Lower lobe of right lung (tissue), 2 donors: ENCODE measurements at regions not wholly inside any gene's neighbourhood (a gene's known extent, or its start where the extent isn't known, plus 50 kb on each side); places are given as distances from the start of the nearest gene placed in this dataset.

Source experiments
- ATAC-seq, 2 donors: fragments of 200-7000 bp; cut with Tn5 transposase; one replicate each; pipeline ENCODE4 v1.9.1; 2020 to 2022; ENCODE audit warnings: mild to moderate bottlenecking in 2 of 2, moderate library complexity in 2 of 2
- DNase-seq: peaks from one replicate; pipeline ENCODE4 v3.0.0-alpha.2; 2020
- H3K27ac ChIP-seq: fragments of 200-600 bp; one replicate; pipeline ENCODE4 v1.8.0; 2022
- H3K27me3 ChIP-seq: fragments of 200-600 bp; one replicate; pipeline ENCODE4 v1.8.0; 2022; ENCODE audit warnings: low read depth
- H3K36me3 ChIP-seq: fragments of 200-600 bp; one replicate; pipeline ENCODE4 v1.8.0; 2022; ENCODE audit warnings: mild to moderate bottlenecking
- H3K4me1 ChIP-seq: fragments of 200-600 bp; one replicate; pipeline ENCODE4 v1.8.0; 2022
- H3K4me3 ChIP-seq: fragments of 200-600 bp; one replicate; pipeline ENCODE4 v1.8.0; 2022; ENCODE audit warnings: mild to moderate bottlenecking
- H3K9me3 ChIP-seq: fragments of 200-600 bp; one replicate; pipeline ENCODE4 v1.8.0; 2022
- intact Hi-C: fragments of 100-400 bp; cut with DNase I; formaldehyde crosslinking; loops from one replicate; pipeline ENCODE4 v1.11.0; 2022
- TF ChIP-seq, protein P1 (sequence below): fragments of 200-600 bp; IDR thresholded peaks from one replicate; pipeline ENCODE4 v1.8.0; 2022; ENCODE audit warnings: antibody characterized with exemption, mild to moderate bottlenecking
- donor health status: DM: no; HTN: yes; CAD: no; lungs with severe emphysema.

DNA sequence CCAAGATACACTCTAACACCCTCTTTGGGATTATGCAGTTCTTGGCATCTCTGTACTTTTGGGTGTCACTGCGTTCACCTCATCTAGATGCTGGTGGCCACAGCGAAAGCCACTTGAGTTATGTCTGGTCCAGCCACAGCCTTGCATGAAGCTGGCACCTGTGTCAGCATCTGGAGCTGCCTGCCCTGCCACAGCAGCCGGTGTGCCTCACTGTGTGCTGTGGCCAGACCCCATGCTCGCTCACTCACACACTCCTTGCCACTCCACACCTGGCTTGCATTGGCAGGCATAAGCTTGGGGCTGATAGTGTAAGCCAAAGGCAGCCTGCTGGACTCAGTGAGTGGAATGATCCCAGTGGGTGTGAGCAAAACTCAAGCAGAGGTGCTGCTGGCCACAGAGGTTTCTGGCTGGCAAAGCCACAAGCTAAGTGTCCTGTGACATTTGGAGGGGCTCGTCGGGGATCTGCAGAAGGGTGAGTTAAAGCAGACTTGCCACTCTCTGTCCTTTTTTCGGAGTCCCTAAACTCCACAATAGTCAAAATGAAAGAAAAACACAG lies 442.7 kb upstream of the CDH8 start:
- DNase-seq, result no peak
- H3K27me3 ChIP-seq, result no peaks in the 10 kb centered on the region

DNA sequence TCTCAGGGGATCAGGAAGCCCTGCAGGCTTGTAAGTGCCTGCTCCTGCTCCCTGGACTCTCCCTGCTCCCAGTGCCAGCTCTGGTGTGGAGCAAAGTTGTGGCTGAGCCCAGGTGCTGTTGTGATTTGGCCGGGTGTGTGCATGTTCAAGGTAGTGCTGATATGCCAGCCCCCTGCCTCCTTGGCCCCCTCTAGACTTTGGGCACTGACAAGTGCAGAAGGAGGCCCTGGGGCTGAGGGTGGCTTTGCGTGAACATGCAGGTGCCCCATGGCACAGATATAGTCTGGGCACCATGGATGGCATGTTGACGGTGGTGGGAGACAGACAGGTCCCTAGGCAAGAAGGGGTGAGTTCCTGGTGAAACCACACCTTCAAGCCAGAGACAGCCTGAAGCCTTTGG lies 441.6 kb upstream of the CDH8 start:
- no peaks in the 10 kb centered on the region for H3K27me3 ChIP-seq
- DNase-seq (no peak), ATAC-seq (no peak)
- no peak overlapping the region for H3K4me3 ChIP-seq
- intact Hi-C loops, result no loop called here
- peaks cover 3% of the 10 kb centered on the region for H3K9me3 ChIP-seq
- TF ChIP-seq, protein P1, sequence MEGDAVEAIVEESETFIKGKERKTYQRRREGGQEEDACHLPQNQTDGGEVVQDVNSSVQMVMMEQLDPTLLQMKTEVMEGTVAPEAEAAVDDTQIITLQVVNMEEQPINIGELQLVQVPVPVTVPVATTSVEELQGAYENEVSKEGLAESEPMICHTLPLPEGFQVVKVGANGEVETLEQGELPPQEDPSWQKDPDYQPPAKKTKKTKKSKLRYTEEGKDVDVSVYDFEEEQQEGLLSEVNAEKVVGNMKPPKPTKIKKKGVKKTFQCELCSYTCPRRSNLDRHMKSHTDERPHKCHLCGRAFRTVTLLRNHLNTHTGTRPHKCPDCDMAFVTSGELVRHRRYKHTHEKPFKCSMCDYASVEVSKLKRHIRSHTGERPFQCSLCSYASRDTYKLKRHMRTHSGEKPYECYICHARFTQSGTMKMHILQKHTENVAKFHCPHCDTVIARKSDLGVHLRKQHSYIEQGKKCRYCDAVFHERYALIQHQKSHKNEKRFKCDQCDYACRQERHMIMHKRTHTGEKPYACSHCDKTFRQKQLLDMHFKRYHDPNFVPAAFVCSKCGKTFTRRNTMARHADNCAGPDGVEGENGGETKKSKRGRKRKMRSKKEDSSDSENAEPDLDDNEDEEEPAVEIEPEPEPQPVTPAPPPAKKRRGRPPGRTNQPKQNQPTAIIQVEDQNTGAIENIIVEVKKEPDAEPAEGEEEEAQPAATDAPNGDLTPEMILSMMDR, result no peak
- no peak overlapping the region for H3K27ac ChIP-seq
- no peaks in the 10 kb centered on the region for H3K36me3 ChIP-seq
- no peaks in the 10 kb centered on the region for H3K4me1 ChIP-seq

More for the DNA sequence above, 442.7 kb upstream of the CDH8 start:
- no peaks in the 10 kb centered on the region for H3K4me1 ChIP-seq
- H3K36me3 ChIP-seq, result no peaks in the 10 kb centered on the region
- H3K4me3 ChIP-seq, result no peak overlapping the region
- TF ChIP-seq, protein P1, result no peak
- no peak for ATAC-seq
- H3K9me3 ChIP-seq, result peaks cover 3% of the 10 kb centered on the region
- intact Hi-C loops, result no loop called here
- H3K27ac ChIP-seq, result no peak overlapping the region

DNA sequence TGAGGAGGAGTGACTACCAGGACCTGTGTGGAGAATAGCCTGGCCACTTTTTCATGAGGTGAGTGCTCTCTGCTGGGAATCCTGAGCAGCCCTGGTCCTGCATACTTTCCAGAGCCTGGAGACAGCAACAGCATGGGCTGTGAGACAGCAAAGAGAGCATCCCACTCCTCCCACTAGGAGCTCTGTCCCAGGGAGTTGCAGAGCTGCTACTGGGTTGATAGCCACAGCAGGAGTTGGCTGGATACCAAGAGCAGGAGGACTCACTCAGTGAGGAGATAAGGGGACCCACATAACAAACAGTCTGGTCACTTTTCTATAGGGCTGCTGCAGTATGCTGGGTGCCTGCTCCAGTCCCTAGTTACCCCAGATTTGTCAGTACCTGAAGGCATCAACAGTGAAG lies 439.3 kb upstream of the CDH8 start:
- Histone ChIP-seq H3K36me3 (no peaks in the 10 kb centered on the region), H3K4me1 (no peaks in the 10 kb centered on the region), H3K4me3 (no peak overlapping the region), H3K9me3 (peaks cover 3% of the 10 kb centered on the region), H3K27me3 (no peaks in the 10 kb centered on the region), H3K27ac (no peak overlapping the region)
- intact Hi-C loops, result no loop called here
- DNase-seq (no peak), ATAC-seq (no peak)
- TF ChIP-seq, protein P1, result no peak

DNA sequence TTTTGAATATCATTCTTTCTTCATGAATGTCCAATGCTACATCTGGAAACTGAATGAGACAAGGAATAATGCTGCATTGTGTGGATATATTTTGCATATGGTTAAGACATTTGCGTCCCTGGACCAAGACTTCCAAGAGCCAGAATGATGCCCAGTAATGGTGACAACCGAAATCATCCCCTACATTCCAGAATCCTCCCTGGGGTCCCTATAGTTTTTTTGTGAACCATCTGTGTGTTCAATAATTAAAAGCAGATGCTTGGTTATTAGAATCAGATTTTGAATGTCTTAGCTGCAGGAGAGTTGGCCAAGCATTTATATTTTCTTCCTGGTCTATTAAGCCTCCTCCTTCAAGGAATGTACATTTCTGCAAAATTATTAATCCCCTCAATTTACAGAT lies 426.7 kb upstream of the CDH8 start:
- TF ChIP-seq, protein P1, result no peak
- Histone ChIP-seq H3K27me3 (no peaks in the 10 kb centered on the region), H3K4me1 (no peaks in the 10 kb centered on the region), H3K36me3 (no peaks in the 10 kb centered on the region), H3K27ac (no peak overlapping the region), H3K4me3 (no peak overlapping the region), H3K9me3 (no peaks in the 10 kb centered on the region)
- no peak for ATAC-seq
- intact Hi-C loops, result no loop called here
- DNase-seq, result no peak

DNA sequence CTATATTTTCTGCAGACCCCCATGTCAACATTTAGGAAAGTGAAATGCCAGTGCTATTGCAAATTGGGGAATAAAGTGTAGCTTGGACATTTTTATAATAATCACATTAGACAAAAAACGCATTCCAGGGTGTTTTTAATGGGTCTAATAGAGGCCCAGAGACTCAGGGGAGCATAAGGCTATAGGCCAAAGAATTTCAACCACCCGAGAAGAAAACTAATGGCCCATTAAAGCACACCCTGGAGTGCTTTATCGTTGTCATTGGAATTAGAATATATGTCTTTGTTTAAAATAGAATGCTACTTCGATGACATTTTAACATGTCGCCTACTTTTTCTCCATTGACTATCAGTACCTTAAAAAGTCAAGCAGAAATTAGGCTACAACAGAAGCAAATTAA lies 414.1 kb upstream of the CDH8 start:
- Histone ChIP-seq H3K36me3 (no peaks in the 10 kb centered on the region), H3K4me1 (no peaks in the 10 kb centered on the region), H3K9me3 (no peaks in the 10 kb centered on the region), H3K27ac (no peak overlapping the region), H3K4me3 (no peak overlapping the region), H3K27me3 (no peaks in the 10 kb centered on the region)
- no peak for ATAC-seq
- no peak for DNase-seq
- intact Hi-C loops, result no loop called here
- TF ChIP-seq, protein P1, result no peak

DNA sequence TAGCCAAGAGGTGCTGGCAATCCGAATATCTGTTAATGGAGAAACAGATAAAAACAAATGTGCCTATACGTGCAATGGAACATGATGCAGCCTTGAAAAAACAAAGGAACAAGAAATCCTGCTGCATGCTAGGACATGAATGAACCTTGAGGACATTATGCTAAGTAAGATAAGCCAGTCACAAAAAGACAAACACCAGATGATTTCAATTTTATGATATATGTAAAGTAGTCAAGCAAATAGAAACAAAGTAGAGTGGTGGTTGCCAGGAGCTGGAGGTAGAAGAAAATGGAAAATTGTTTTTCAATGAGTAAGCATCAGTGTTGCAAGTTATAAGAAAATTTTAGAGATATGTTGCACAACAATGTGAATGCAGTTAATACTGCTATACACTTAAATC lies 409.7 kb upstream of the CDH8 start:
- TF ChIP-seq, protein P1, result no peak
- Histone ChIP-seq H3K4me3 (no peak overlapping the region), H3K27me3 (no peaks in the 10 kb centered on the region), H3K9me3 (peaks cover 13% of the 10 kb centered on the region), H3K4me1 (no peaks in the 10 kb centered on the region), H3K36me3 (no peaks in the 10 kb centered on the region), H3K27ac (no peak overlapping the region)
- intact Hi-C loops, result no loop called here
- ATAC-seq, result no peak
- DNase-seq, result no peak
